SK-N-SH (cell line): ENCODE measurements at regions not wholly inside any gene's neighbourhood (a gene's known extent, or its start where the extent isn't known, plus 50 kb on each side); places are given as distances from the start of the nearest gene placed in this dataset.

Source experiments
- EP300 ChIP-seq, 2 experiments: IDR thresholded peaks; 2 replicates each; pipeline versions ENCODE4 v1.4.0 to v1.6.1; 2012; ENCODE audit warnings: borderline replicate concordance in 1 of 2, low read depth in 1 of 2, low read length in 1 of 2
- EZH2phosphoT487 ChIP-seq: fragments of 200-600 bp; sonication (generic); IDR thresholded peaks from 2 replicates; pipeline ENCODE4 v1.6.1; 2017; ENCODE audit warnings: low read depth, mixed run types, mild to moderate bottlenecking, antibody characterized with exemption, moderate library complexity, borderline replicate concordance
- FOXM1 ChIP-seq: IDR thresholded peaks from 2 replicates; pipeline ENCODE4 v1.4.0; 2012; ENCODE audit warnings: low read depth, mild to moderate bottlenecking
- GABPA ChIP-seq: IDR thresholded peaks from 2 replicates; pipeline ENCODE4 v1.4.0; 2012; ENCODE audit warnings: low read depth, mild to moderate bottlenecking
- NFIC ChIP-seq: IDR thresholded peaks from 2 replicates; pipeline ENCODE4 v1.4.0; 2012; ENCODE audit warnings: borderline replicate concordance
- POLR2AphosphoS5 ChIP-seq: IDR thresholded peaks from 2 replicates; pipeline ENCODE4 v1.6.1; 2012; ENCODE audit warnings: low read depth, low read length
- RAD21 ChIP-seq: IDR thresholded peaks from 2 replicates; pipeline ENCODE4 v1.6.1; 2012; ENCODE audit warnings: mild to moderate bottlenecking, low read length
- RFX5 ChIP-seq: IDR thresholded peaks from 2 replicates; pipeline ENCODE4 v1.6.1; 2012; ENCODE audit warnings: mild to moderate bottlenecking, improper control_type of control experiment, low read length
- SMC3 ChIP-seq: IDR thresholded peaks from 2 replicates; pipeline ENCODE4 v1.6.1; 2012; ENCODE audit warnings: low read depth, low read length, improper control_type of control experiment
- TF ChIP-seq, protein P1 (sequence below): fragments of 200-600 bp; sonication (generic); IDR thresholded peaks from 2 replicates; pipeline ENCODE4 v1.6.1; 2017; ENCODE audit warnings: antibody characterized with exemption, mild to moderate bottlenecking, moderate library complexity
- TF ChIP-seq, protein P2 (sequence below): IDR thresholded peaks from 2 replicates; pipeline ENCODE4 v1.4.0; 2012; ENCODE audit warnings: low read depth

DNA sequence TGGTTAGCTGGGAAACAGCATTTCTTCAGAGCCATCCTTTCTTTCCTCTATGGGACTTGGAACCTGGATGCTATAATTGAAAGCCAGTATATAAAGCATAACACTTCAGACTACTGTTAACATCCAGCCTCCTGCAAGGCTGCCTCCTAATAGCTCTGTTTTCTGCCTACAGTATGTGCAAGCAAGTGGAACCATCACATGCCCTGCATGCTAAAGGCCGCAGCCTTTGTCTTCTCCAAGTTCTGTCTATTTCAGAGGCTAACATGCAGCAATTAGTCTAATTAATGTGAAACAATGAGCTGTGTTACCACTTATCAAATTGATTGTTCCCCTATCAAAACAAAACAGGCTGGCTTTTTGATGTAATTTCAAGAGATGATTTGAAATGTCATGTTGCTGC is 82.7 kb upstream of the ESRRG start:
- TF ChIP-seq, protein P1, sequence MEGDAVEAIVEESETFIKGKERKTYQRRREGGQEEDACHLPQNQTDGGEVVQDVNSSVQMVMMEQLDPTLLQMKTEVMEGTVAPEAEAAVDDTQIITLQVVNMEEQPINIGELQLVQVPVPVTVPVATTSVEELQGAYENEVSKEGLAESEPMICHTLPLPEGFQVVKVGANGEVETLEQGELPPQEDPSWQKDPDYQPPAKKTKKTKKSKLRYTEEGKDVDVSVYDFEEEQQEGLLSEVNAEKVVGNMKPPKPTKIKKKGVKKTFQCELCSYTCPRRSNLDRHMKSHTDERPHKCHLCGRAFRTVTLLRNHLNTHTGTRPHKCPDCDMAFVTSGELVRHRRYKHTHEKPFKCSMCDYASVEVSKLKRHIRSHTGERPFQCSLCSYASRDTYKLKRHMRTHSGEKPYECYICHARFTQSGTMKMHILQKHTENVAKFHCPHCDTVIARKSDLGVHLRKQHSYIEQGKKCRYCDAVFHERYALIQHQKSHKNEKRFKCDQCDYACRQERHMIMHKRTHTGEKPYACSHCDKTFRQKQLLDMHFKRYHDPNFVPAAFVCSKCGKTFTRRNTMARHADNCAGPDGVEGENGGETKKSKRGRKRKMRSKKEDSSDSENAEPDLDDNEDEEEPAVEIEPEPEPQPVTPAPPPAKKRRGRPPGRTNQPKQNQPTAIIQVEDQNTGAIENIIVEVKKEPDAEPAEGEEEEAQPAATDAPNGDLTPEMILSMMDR = no peak
- TF ChIP-seq POLR2AphosphoS5 (no peak), RAD21 (no peak), FOXM1 (no peak), NFIC (no peak), EP300 (IDR thresholded peaks at IDR 0.05; ENCODE audit: borderline replicate concordance in 1 of 2, low read depth in 1 of 2, low read length in 1 of 2) (no peak), GABPA (no peak), SMC3 (no peak), RFX5 (no peak), EZH2phosphoT487 (no peak)
- TF ChIP-seq, protein P2, sequence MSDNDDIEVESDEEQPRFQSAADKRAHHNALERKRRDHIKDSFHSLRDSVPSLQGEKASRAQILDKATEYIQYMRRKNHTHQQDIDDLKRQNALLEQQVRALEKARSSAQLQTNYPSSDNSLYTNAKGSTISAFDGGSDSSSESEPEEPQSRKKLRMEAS = no peak
